ENCODE measurements at regions not wholly inside any gene's neighbourhood (a gene's known extent, or its start where the extent isn't known, plus 50 kb on each side); places are given as distances from the start of the nearest gene placed in this dataset.

GRCh38 chr5:135229122-135229521, 169.9 kb downstream of the MACROH2A1 start:
- Mint-ChIP-seq H3K36me3 (ENCODE audit: low read depth) (no peaks in the 10 kb centered on the region), H3K27ac (no peak overlapping the region), H3K4me1 (ENCODE audit: low read depth) (no peaks in the 10 kb centered on the region), H3K4me3 (no peak overlapping the region), H3K27me3 (ENCODE audit: low read depth) (peaks cover 23% of the 10 kb centered on the region), H3K9me3 (ENCODE audit: insufficient read depth) (no peaks in the 10 kb centered on the region)
- no peak for DNase-seq
- ChIA-PET CTCF (no interaction called here), POLR2A (no interaction called here)
- no peak for ATAC-seq

DNA sequence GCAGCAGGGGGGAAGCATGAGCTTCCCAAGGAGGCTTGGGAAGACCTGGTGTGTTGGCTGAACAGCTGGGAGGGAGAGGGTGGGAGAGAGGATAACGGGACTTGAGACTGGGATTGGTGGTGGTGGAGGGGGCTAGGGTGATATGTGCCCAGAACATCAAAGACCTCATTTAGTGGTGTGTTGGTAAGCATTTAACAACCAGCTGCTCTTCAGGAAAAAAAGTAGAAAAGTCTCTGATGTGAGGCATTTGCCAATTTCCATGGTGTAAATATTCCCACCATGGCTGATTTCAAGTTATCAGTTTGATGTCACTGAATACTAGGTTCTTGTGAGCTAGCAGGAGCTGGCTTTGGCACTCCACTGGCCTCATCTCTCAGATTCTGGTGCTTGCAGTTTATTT, 170.8 kb downstream of the MACROH2A1 start:
- no peak overlapping the region for H3K27ac Mint-ChIP-seq
- ChIA-PET POLR2A (no interaction called here), CTCF (interaction anchor here (1.1 kb wide), 1 partner anchor 25 kb away, joined by 3 read pairs; no protein-coding TSS in a partner anchor)
- H3K4me1 Mint-ChIP-seq (ENCODE audit: low read depth): no peaks in the 10 kb centered on the region
- no peak overlapping the region for H3K4me3 Mint-ChIP-seq
- H3K9me3 Mint-ChIP-seq (ENCODE audit: insufficient read depth): no peaks in the 10 kb centered on the region
- peaks cover 32% of the 10 kb centered on the region for H3K27me3 Mint-ChIP-seq (ENCODE audit: low read depth)
- H3K36me3 Mint-ChIP-seq (ENCODE audit: low read depth): no peaks in the 10 kb centered on the region
- DNase-seq: no peak
- no peak for ATAC-seq

GRCh38 chr5:135227064-135228022, 171.7 kb downstream of the MACROH2A1 start:
- Mint-ChIP-seq H3K4me1 (ENCODE audit: low read depth) (no peaks in the 10 kb centered on the region), H3K27me3 (ENCODE audit: low read depth) (peaks cover 33% of the 10 kb centered on the region)
- DNase-seq: no peak

DNA sequence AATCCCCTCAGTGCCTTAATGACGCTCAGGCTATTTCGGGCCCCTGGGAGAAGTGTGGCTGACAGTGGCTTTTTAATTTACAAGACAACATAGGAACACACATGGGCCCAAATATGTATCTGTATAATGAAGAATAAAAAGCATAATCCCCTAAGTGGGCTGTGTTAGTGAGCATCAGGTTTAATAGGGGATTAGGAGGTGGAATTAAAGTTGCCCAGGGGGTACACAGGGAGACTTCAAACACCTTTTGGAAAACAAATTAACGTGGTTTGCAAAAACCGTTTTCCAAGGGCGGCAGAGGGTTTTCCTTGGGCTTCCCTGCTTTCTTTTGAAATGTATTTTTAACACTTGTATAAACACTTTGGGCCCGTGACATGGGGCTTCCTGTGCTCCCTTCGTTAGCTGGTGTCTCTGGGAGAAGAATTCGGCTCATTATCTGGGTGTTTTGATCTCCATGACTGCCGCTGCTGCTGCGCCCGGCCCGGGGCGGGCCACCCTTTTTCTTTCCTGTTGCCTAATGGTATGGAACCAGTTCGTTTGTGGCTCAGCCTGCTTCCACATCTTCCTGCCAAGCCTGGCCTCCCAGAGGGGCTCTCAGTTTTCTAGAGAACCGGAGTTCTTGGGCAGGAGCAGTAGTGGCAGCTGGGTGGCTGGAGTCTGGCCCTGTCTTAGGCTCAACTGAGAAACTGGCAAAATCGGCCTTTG, 173.0 kb downstream of the MACROH2A1 start:
- no peak for DNase-seq
- Mint-ChIP-seq H3K36me3 (ENCODE audit: low read depth) (no peaks in the 10 kb centered on the region), H3K4me3 (no peak overlapping the region), H3K27ac (no peak overlapping the region), H3K27me3 (ENCODE audit: low read depth) (peaks cover 33% of the 10 kb centered on the region), H3K9me3 (ENCODE audit: insufficient read depth) (no peaks in the 10 kb centered on the region), H3K4me1 (ENCODE audit: low read depth) (no peaks in the 10 kb centered on the region)
- ChIA-PET CTCF (no interaction called here), POLR2A (no interaction called here)
- no peak for ATAC-seq

More at GRCh38 chr5:135227064-135228022, 171.7 kb downstream of the MACROH2A1 start:
- Mint-ChIP-seq H3K36me3 (ENCODE audit: low read depth) (no peaks in the 10 kb centered on the region), H3K27ac (no peak overlapping the region), H3K9me3 (ENCODE audit: insufficient read depth) (no peaks in the 10 kb centered on the region), H3K4me3 (no peak overlapping the region)
- no peak for ATAC-seq
- CTCF ChIA-PET: interaction anchor here (1.1 kb wide), 1 partner anchor 24 kb away, joined by 3 read pairs; no protein-coding TSS in a partner anchor
- POLR2A ChIA-PET: no interaction called here

DNA sequence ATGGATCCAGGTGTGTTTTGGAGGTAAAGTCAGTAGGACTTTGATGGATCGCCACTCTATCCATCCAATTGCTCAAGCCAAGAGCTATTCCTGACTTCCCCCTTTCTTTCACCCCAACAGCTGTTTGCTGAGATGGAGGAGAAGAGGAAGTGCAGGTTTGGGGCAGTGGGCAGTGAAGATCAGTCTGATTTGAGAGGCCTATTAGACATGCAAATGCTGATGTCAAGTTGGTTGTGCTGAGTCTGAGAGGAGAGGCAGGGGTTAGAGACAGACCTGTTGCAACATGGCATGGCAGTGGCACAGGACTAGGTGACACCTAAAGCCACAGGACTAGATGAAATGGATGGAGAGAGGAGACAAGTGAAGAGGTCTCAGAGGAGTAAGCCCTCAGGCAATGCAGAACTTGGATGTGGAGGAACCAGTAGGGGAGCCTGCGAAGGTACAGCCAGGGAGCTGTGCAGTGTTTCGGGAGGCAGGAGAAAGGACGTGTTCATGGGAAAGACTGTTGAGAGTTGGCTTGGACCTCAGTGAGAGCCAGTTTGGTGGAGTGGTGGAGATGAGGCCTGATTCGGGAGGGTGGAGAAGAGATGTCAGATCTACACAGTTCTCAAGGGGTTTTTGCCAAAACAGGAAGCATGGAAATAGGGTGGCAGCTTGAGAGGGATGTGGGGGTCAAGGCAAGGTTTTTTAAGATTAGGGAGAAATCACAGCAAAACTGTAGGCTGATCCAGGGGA, 175.0 kb downstream of the MACROH2A1 start:
- POLR2A ChIA-PET: no interaction called here

DNA sequence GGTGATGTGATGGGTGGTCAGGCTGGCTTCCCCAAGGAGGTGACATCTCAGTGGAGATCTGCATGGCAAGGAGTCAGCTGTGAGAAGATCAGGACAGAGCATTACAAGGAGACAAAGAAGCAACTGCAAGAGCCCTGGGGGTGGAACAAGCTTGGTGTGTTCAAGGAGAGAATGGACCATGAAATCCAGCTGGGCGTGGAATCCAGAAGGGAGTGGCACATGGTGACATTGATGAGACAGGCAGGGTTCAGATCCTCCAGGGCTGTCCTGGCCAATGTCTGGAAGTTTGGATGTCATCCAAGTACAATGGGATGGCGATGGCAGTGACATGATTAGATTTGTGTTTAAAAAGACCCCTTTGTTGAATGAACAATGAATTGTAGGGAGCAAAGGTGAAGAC, 175.6 kb downstream of the MACROH2A1 start:
- Mint-ChIP-seq H3K27me3 (ENCODE audit: low read depth) (peaks cover 33% of the 10 kb centered on the region), H3K4me3 (no peak overlapping the region), H3K9me3 (ENCODE audit: insufficient read depth) (no peaks in the 10 kb centered on the region), H3K36me3 (ENCODE audit: low read depth) (no peaks in the 10 kb centered on the region), H3K27ac (no peak overlapping the region), H3K4me1 (ENCODE audit: low read depth) (no peaks in the 10 kb centered on the region)
- CTCF ChIA-PET: no interaction called here
- DNase-seq (no peak), ATAC-seq (no peak)
- POLR2A ChIA-PET: no interaction called here

More for the DNA sequence above, 175.0 kb downstream of the MACROH2A1 start:
- H3K27ac Mint-ChIP-seq: no peak overlapping the region
- CTCF ChIA-PET: no interaction called here
- no peaks in the 10 kb centered on the region for H3K4me1 Mint-ChIP-seq (ENCODE audit: low read depth)
- no peaks in the 10 kb centered on the region for H3K36me3 Mint-ChIP-seq (ENCODE audit: low read depth)
- H3K27me3 Mint-ChIP-seq (ENCODE audit: low read depth): peaks cover 33% of the 10 kb centered on the region
- H3K4me3 Mint-ChIP-seq: no peak overlapping the region
- no peaks in the 10 kb centered on the region for H3K9me3 Mint-ChIP-seq (ENCODE audit: insufficient read depth)
- no peak for DNase-seq
- ATAC-seq: no peak

DNA sequence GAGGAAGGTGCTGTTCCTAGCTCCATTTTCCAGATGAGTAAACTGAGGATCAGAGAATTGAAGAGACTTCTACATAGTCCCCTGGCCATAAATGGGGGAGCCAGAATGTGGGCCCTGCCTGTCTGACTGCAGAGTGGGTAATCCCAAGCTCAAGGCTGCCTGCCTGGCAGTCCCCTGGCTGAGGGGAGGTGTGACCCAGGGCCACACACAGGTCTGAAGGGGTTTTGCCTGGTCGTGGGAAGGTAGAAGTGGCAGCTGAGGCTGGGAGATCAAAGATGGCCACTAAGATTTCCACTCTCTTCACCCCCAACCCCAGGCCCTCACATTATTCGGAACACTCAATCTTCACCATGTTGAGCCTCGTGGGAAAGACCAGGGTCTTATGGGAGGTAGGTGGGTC, 176.3 kb downstream of the MACROH2A1 start:
- Mint-ChIP-seq H3K27me3 (ENCODE audit: low read depth) (peaks cover 28% of the 10 kb centered on the region), H3K4me1 (ENCODE audit: low read depth) (no peaks in the 10 kb centered on the region), H3K9me3 (ENCODE audit: insufficient read depth) (no peaks in the 10 kb centered on the region), H3K36me3 (ENCODE audit: low read depth) (no peaks in the 10 kb centered on the region), H3K27ac (no peak overlapping the region), H3K4me3 (no peak overlapping the region)
- no peak for ATAC-seq
- POLR2A ChIA-PET: no interaction called here
- CTCF ChIA-PET: no interaction called here
- DNase-seq: no peak

- CTCF ChIA-PET: no interaction called here
- Mint-ChIP-seq H3K27ac (no peak overlapping the region), H3K36me3 (ENCODE audit: low read depth) (no peaks in the 10 kb centered on the region), H3K4me1 (ENCODE audit: low read depth) (no peaks in the 10 kb centered on the region), H3K27me3 (ENCODE audit: low read depth) (peaks cover 24% of the 10 kb centered on the region), H3K9me3 (ENCODE audit: insufficient read depth) (no peaks in the 10 kb centered on the region), H3K4me3 (no peak overlapping the region)
- POLR2A ChIA-PET: no interaction called here
- DNase-seq (no peak), ATAC-seq (no peak)
Measured at GRCh38 chr5:135222171-135222681, 176.8 kb downstream of the MACROH2A1 start.

DNA sequence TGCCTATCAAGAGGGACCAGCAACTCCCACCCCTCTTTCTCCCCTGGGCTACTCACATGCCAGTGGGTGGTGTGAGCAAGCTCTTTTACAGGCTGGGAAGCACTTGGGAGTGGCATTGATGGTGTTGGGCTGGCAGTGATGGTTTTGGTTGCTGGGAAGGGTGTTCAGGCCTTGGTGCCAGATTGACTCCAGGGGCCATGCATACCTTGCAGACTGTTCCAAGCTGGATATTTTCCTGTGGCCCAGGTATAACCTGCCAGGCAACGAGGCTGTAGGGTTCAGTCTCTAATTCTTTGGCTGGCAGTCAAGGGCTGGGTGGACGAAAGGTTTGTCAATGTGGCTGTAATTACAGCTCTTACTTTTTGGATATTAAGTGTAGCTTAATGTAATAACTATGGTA, 177.3 kb downstream of the MACROH2A1 start:
- Mint-ChIP-seq H3K4me3 (no peak overlapping the region), H3K9me3 (ENCODE audit: insufficient read depth) (no peaks in the 10 kb centered on the region), H3K4me1 (ENCODE audit: low read depth) (no peaks in the 10 kb centered on the region), H3K27ac (no peak overlapping the region), H3K36me3 (ENCODE audit: low read depth) (no peaks in the 10 kb centered on the region), H3K27me3 (ENCODE audit: low read depth) (peaks cover 26% of the 10 kb centered on the region)
- DNase-seq: no peak
- ATAC-seq: no peak
- ChIA-PET CTCF (no interaction called here), POLR2A (no interaction called here)

GRCh38 chr5:135221187-135221473, 177.9 kb downstream of the MACROH2A1 start:
- no peak for DNase-seq
- Mint-ChIP-seq H3K27me3 (ENCODE audit: low read depth) (peaks cover 26% of the 10 kb centered on the region), H3K4me1 (ENCODE audit: low read depth) (no peaks in the 10 kb centered on the region), H3K36me3 (ENCODE audit: low read depth) (no peaks in the 10 kb centered on the region), H3K9me3 (ENCODE audit: insufficient read depth) (no peaks in the 10 kb centered on the region), H3K27ac (no peak overlapping the region), H3K4me3 (no peak overlapping the region)
- POLR2A ChIA-PET: no interaction called here
- ATAC-seq: no peak
- CTCF ChIA-PET: no interaction called here

DNA sequence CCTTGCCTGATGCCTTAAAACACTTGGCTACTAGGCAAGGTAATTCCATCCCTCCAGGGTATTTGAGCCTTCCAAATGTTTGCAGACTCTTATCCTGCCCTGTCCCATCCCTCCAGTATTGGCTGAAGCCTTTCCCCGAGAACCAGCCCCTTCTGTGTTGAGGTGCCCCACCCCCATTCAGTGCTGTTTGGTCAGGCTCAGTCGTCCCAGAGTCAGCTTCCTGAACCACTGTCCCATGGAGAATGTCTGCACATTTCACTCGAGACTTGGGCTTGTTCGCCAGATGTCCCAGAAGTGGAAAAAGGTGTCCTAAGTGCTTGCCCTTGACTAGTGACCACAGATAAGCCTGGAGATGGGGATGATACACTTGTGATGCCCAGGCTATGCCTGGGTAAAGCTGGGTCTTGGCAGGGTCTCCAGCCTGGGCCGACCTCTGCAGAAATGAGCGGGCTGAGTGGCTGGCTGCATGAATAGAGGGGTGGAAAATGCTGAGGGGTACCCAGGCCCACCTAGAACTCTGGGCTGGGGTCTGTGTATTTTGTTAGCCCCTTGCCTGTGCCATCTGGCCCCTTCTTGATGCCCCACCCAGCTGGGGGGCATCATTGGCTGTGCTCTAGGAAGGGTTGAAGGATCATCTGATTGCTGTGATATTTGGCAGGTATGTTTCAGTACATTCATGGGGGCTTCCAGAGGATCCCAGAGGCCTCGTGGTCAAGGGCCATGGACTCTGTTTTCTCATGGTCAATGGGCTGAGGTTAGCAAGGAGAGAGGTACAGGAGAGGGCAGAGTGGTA, 178.4 kb downstream of the MACROH2A1 start:
- ATAC-seq (no peak), DNase-seq (no peak)
- Mint-ChIP-seq H3K27ac (no peak overlapping the region), H3K4me3 (no peak overlapping the region), H3K36me3 (ENCODE audit: low read depth) (no peaks in the 10 kb centered on the region), H3K9me3 (ENCODE audit: insufficient read depth) (no peaks in the 10 kb centered on the region), H3K4me1 (ENCODE audit: low read depth) (no peaks in the 10 kb centered on the region), H3K27me3 (ENCODE audit: low read depth) (peaks cover 30% of the 10 kb centered on the region)
- ChIA-PET POLR2A (no interaction called here), CTCF (no interaction called here)
